Chondrocyte (in vitro differentiated cells): ENCODE measurements at regions not wholly inside any gene's neighbourhood (a gene's known extent, or its start where the extent isn't known, plus 50 kb on each side); places are given as distances from the start of the nearest gene placed in this dataset.

Source experiments
- DNase-seq: peaks from one replicate; pipeline ENCODE4 v3.0.0; 2021; ENCODE audit warnings: mixed read lengths, low spot score
- H3K27ac Mint-ChIP-seq: one replicate; pipeline ENCODE4 v1.8.0; 2021; ENCODE audit warnings: mild to moderate bottlenecking, moderate library complexity, mixed read lengths; ENCODE audit not compliant: unreplicated experiment
- H3K27me3 Mint-ChIP-seq: 2 replicates; pipeline ENCODE4 v1.8.0; 2021; ENCODE audit warnings: low read depth, mixed read lengths
- H3K36me3 Mint-ChIP-seq: 2 replicates; pipeline ENCODE4 v1.8.0; 2021; ENCODE audit warnings: low read depth, mixed read lengths
- H3K4me1 Mint-ChIP-seq: 2 replicates; pipeline ENCODE4 v1.8.0; 2021; ENCODE audit warnings: low read depth, mild to moderate bottlenecking, mixed read lengths
- H3K4me3 Mint-ChIP-seq: one replicate; pipeline ENCODE4 v1.8.0; 2021; ENCODE audit warnings: mild to moderate bottlenecking, moderate library complexity, mixed read lengths; ENCODE audit not compliant: unreplicated experiment
- H3K9me3 Mint-ChIP-seq: 2 replicates; pipeline ENCODE4 v1.8.0; 2021; ENCODE audit warnings: low read depth, mixed read lengths
- CTCF ChIP-seq: fragments of 200-600 bp; sonication (generic); IDR thresholded peaks from 2 replicates; pipeline ENCODE4 v1.5.0; 2021; ENCODE audit warnings: antibody characterized with exemption, mild to moderate bottlenecking, moderate library complexity

GRCh38 chr12:113591480-113591974 is 119.9 kb upstream of the LHX5 start:
- Mint-ChIP-seq H3K4me1 (peaks cover 6% of the 10 kb centered on the region), H3K9me3 (peaks cover 6% of the 10 kb centered on the region), H3K36me3 (no peaks in the 10 kb centered on the region), H3K27me3 (peaks cover 39% of the 10 kb centered on the region), H3K27ac (no peak overlapping the region), H3K4me3 (no peak overlapping the region)
- no peak for TF ChIP-seq CTCF
- DNase-seq = no peak

GRCh38 chr12:113589437-113589836 is 117.8 kb upstream of the LHX5 start:
- peaks cover 6% of the 10 kb centered on the region for H3K4me1 Mint-ChIP-seq
- no peak for TF ChIP-seq CTCF
- no peak overlapping the region for H3K4me3 Mint-ChIP-seq
- peaks cover 39% of the 10 kb centered on the region for H3K27me3 Mint-ChIP-seq
- H3K9me3 Mint-ChIP-seq = no peaks in the 10 kb centered on the region
- H3K27ac Mint-ChIP-seq = no peak overlapping the region
- no peak for DNase-seq
- no peaks in the 10 kb centered on the region for H3K36me3 Mint-ChIP-seq

GRCh38 chr12:113587720-113588119 is 116.0 kb upstream of the LHX5 start:
- peaks cover 34% of the 10 kb centered on the region for H3K27me3 Mint-ChIP-seq
- no peak for DNase-seq
- peaks cover 6% of the 10 kb centered on the region for H3K4me1 Mint-ChIP-seq
- no peak overlapping the region for H3K27ac Mint-ChIP-seq
- no peaks in the 10 kb centered on the region for H3K36me3 Mint-ChIP-seq
- H3K9me3 Mint-ChIP-seq = no peaks in the 10 kb centered on the region
- H3K4me3 Mint-ChIP-seq = no peak overlapping the region
- TF ChIP-seq CTCF = no peak

- no peak overlapping the region for H3K4me3 Mint-ChIP-seq
- TF ChIP-seq CTCF = no peak
- DNase-seq = no peak
- peaks cover 26% of the 10 kb centered on the region for H3K27me3 Mint-ChIP-seq
- H3K36me3 Mint-ChIP-seq = no peaks in the 10 kb centered on the region
- H3K9me3 Mint-ChIP-seq = peaks cover 2% of the 10 kb centered on the region
- H3K27ac Mint-ChIP-seq = no peak overlapping the region
- peaks cover 6% of the 10 kb centered on the region for H3K4me1 Mint-ChIP-seq
These were observed 114.8 kb upstream of the LHX5 start for GRCh38 chr12:113586461-113586860.

GRCh38 chr12:113582521-113583218 is 111.0 kb upstream of the LHX5 start:
- Mint-ChIP-seq H3K36me3 (no peaks in the 10 kb centered on the region), H3K4me1 (no peaks in the 10 kb centered on the region), H3K4me3 (no peak overlapping the region), H3K27me3 (peaks cover 19% of the 10 kb centered on the region), H3K9me3 (peaks cover 10% of the 10 kb centered on the region), H3K27ac (no peak overlapping the region)
- no peak for DNase-seq
- no peak for TF ChIP-seq CTCF
